Neural progenitor cell (in vitro differentiated cells): ENCODE measurements at regions not wholly inside any gene's neighbourhood (a gene's known extent, or its start where the extent isn't known, plus 50 kb on each side); places are given as distances from the start of the nearest gene placed in this dataset.

Experiments
- DNase-seq: peaks from one replicate; pipeline ENCODE4 v3.0.0-alpha.2; 2016; ENCODE audit warnings: low spot score
- H2AFZ ChIP-seq: fragments of 200-600 bp; sonication (generic); replicated peaks from 2 replicates; pipeline ENCODE4 v1.6.1; 2016; ENCODE audit warnings: antibody characterized with exemption
- H3F3A ChIP-seq: fragments of 200-600 bp; sonication (generic); 2 replicates; pipeline ENCODE4 v1.6.1; 2016; ENCODE audit warnings: antibody characterized with exemption, low read depth
- H3K27ac ChIP-seq: fragments of 200-600 bp; sonication (generic); 2 replicates; pipeline ENCODE4 v1.5.1; 2016; ENCODE audit warnings: mild to moderate bottlenecking
- H3K27me3 ChIP-seq: fragments of 200-600 bp; sonication (generic); 2 replicates; pipeline ENCODE4 v1.6.1; 2016; ENCODE audit warnings: mild to moderate bottlenecking, moderate library complexity
- H3K36me3 ChIP-seq: fragments of 200-600 bp; sonication (generic); 2 replicates; pipeline ENCODE4 v1.5.1; 2016
- H3K4me1 ChIP-seq: fragments of 200-600 bp; sonication (generic); 2 replicates; pipeline ENCODE4 v1.6.1; 2016; ENCODE audit warnings: mixed run types
- H3K4me2 ChIP-seq: fragments of 200-600 bp; sonication (generic); 2 replicates; pipeline ENCODE4 v1.6.1; 2016
- H3K4me3 ChIP-seq: fragments of 200-600 bp; sonication (generic); 2 replicates; pipeline ENCODE4 v1.5.1; 2016
- H3K79me2 ChIP-seq: fragments of 200-600 bp; sonication (generic); 2 replicates; pipeline ENCODE4 v1.6.1; 2016; ENCODE audit warnings: low read depth
- H3K9ac ChIP-seq: fragments of 200-600 bp; sonication (generic); 2 replicates; pipeline ENCODE4 v1.6.1; 2016
- H3K9me3 ChIP-seq: fragments of 200-600 bp; sonication (generic); 2 replicates; pipeline ENCODE4 v1.5.1; 2016; ENCODE audit warnings: low read depth
- H4K20me1 ChIP-seq: fragments of 200-600 bp; sonication (generic); 2 replicates; pipeline ENCODE4 v1.6.1; 2016; ENCODE audit warnings: low read depth
- H3K27ac Mint-ChIP-seq: 3 replicates; pipeline ENCODE4 v1.8.0; 2021; ENCODE audit warnings: mixed read lengths
- H3K27me3 Mint-ChIP-seq: 2 replicates; pipeline ENCODE4 v1.8.0; 2022; ENCODE audit warnings: low read depth, mild to moderate bottlenecking, inconsistent platforms, moderate library complexity, mixed read lengths; ENCODE audit not compliant: insufficient read depth
- H3K36me3 Mint-ChIP-seq: 3 replicates; pipeline ENCODE4 v1.8.0; 2021; ENCODE audit warnings: mixed read lengths
- H3K4me1 Mint-ChIP-seq: 3 replicates; pipeline ENCODE4 v1.8.0; 2021; ENCODE audit warnings: mixed read lengths
- H3K4me3 Mint-ChIP-seq: 3 replicates; pipeline ENCODE4 v1.8.0; 2021; ENCODE audit warnings: mild to moderate bottlenecking, moderate library complexity, mixed read lengths
- H3K9me3 Mint-ChIP-seq: 3 replicates; pipeline ENCODE4 v1.8.0; 2020; ENCODE audit warnings: mixed read lengths
- CTCF ChIP-seq: fragments of 200-600 bp; sonication (generic); IDR thresholded peaks from 2 replicates; pipeline ENCODE4 v1.5.1; 2017; ENCODE audit warnings: antibody characterized with exemption, mild to moderate bottlenecking
- EZH2 ChIP-seq: fragments of 200-600 bp; sonication (generic); IDR thresholded peaks from 2 replicates; pipeline ENCODE4 v1.6.1; 2017; ENCODE audit warnings: antibody characterized with exemption, mild to moderate bottlenecking, moderate library complexity
- EZH2phosphoT487 ChIP-seq: fragments of 200-600 bp; sonication (generic); IDR thresholded peaks from 2 replicates; pipeline ENCODE4 v1.6.1; 2017; ENCODE audit warnings: antibody characterized with exemption

DNA sequence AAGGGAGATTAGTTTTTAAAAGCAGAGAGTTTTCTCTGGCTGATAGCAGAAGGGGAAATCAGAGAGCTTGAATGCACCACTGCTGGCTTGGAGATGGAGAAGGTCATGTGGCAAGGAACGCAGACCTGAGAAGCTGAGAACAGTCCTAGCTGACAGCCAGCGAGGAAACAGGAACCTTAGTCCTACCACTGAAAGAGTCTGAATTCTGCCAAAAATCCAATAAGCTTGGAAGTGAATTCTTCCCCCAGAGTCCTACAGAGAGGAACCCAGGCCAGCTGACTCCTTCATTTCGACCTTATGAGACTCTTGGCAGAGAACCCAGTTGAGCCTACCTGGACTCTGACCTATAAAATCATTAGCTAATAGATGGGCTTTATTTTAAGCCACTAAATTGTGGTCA lies 371.9 kb upstream of the TNP1 start:
- Histone ChIP-seq H3F3A (no peaks in the 10 kb centered on the region), H3K79me2 (no peaks in the 10 kb centered on the region), H4K20me1 (no peaks in the 10 kb centered on the region), H3K4me3 (no peak overlapping the region), H3K4me2 (no peak overlapping the region), H3K4me1 (no peaks in the 10 kb centered on the region), H2AFZ (no peak overlapping the region), H3K9me3 (peaks cover 5% of the 10 kb centered on the region), H3K9ac (no peak overlapping the region), H3K27me3 (no peaks in the 10 kb centered on the region), H3K27ac (no peak overlapping the region), H3K36me3 (no peaks in the 10 kb centered on the region)
- Mint-ChIP-seq H3K27ac (no peak overlapping the region), H3K4me1 (no peaks in the 10 kb centered on the region), H3K36me3 (no peaks in the 10 kb centered on the region), H3K4me3 (no peak overlapping the region), H3K27me3 (no peaks in the 10 kb centered on the region), H3K9me3 (peaks cover 6% of the 10 kb centered on the region)
- no peak for TF ChIP-seq EZH2
- no peak for TF ChIP-seq CTCF
- no peak for TF ChIP-seq EZH2phosphoT487
- DNase-seq: no peak

DNA sequence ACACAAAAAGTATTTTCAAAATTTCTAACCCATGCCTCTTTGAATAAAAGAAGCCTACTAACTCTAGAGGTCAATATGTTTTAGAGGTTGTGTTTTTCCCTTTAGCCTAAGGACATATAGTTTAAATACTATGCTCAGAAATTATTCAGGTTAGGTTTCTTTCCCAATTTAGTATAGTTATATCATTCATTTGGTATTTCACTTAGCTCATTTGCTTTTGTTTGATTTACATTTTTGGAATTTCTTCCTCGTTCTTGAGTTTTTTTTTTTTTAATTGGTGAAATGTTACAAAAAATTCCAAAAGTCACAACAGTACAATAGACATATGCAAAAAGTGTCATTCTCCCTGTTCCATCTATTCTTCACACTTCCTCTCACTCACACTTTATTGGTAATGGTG lies 371.3 kb upstream of the TNP1 start:
- H3K36me3 Mint-ChIP-seq: no peaks in the 10 kb centered on the region
- no peak overlapping the region for H3K9ac ChIP-seq
- no peaks in the 10 kb centered on the region for H3K4me1 ChIP-seq
- DNase-seq: no peak
- H3K9me3 Mint-ChIP-seq: peaks cover 1% of the 10 kb centered on the region
- H3K9me3 ChIP-seq: no peaks in the 10 kb centered on the region
- H4K20me1 ChIP-seq: no peaks in the 10 kb centered on the region
- H3K4me3 ChIP-seq: no peak overlapping the region
- H3K27me3 ChIP-seq: no peaks in the 10 kb centered on the region
- H3K27ac Mint-ChIP-seq: no peak overlapping the region
- H3K4me2 ChIP-seq: no peak overlapping the region
- H3K27me3 Mint-ChIP-seq: no peaks in the 10 kb centered on the region
- no peaks in the 10 kb centered on the region for H3K79me2 ChIP-seq
- TF ChIP-seq CTCF (no peak), EZH2phosphoT487 (no peak), EZH2 (no peak)
- H3K4me3 Mint-ChIP-seq: no peak overlapping the region
- no peaks in the 10 kb centered on the region for H3F3A ChIP-seq
- no peak overlapping the region for H2AFZ ChIP-seq
- no peaks in the 10 kb centered on the region for H3K4me1 Mint-ChIP-seq
- no peak overlapping the region for H3K27ac ChIP-seq
- H3K36me3 ChIP-seq: no peaks in the 10 kb centered on the region

- DNase-seq: no peak
- Mint-ChIP-seq H3K4me3 (no peak overlapping the region), H3K36me3 (no peaks in the 10 kb centered on the region), H3K4me1 (peaks cover 4% of the 10 kb centered on the region), H3K27me3 (no peaks in the 10 kb centered on the region), H3K9me3 (no peaks in the 10 kb centered on the region), H3K27ac (no peak overlapping the region)
- TF ChIP-seq EZH2 (no peak), CTCF (no peak), EZH2phosphoT487 (no peak)
- Histone ChIP-seq H3F3A (no peaks in the 10 kb centered on the region), H3K36me3 (no peaks in the 10 kb centered on the region), H3K4me1 (no peaks in the 10 kb centered on the region), H3K4me3 (no peak overlapping the region), H2AFZ (no peak overlapping the region), H3K9me3 (no peaks in the 10 kb centered on the region), H3K27me3 (no peaks in the 10 kb centered on the region), H3K9ac (no peak overlapping the region), H3K79me2 (no peaks in the 10 kb centered on the region), H4K20me1 (no peaks in the 10 kb centered on the region), H3K4me2 (no peak overlapping the region), H3K27ac (no peak overlapping the region)
Measured at GRCh38 chr2:217228732-217229131, 368.9 kb upstream of the TNP1 start.

- no peak for DNase-seq
- H3K27me3 Mint-ChIP-seq: no peaks in the 10 kb centered on the region
Measured at GRCh38 chr2:217227794-217228193, 367.9 kb upstream of the TNP1 start.

More at GRCh38 chr2:217227794-217228193, 367.9 kb upstream of the TNP1 start:
- peaks cover 4% of the 10 kb centered on the region for H3K4me1 Mint-ChIP-seq
- H3K4me3 Mint-ChIP-seq: no peak overlapping the region
- H3K4me2 ChIP-seq: no peak overlapping the region
- H3K27me3 ChIP-seq: no peaks in the 10 kb centered on the region
- no peaks in the 10 kb centered on the region for H3K36me3 Mint-ChIP-seq
- H3K27ac Mint-ChIP-seq: no peak overlapping the region
- H3K9ac ChIP-seq: no peak overlapping the region
- no peaks in the 10 kb centered on the region for H3K36me3 ChIP-seq
- no peak overlapping the region for H2AFZ ChIP-seq
- H3K9me3 Mint-ChIP-seq: no peaks in the 10 kb centered on the region
- no peak for TF ChIP-seq CTCF
- no peak for TF ChIP-seq EZH2
- TF ChIP-seq EZH2phosphoT487: no peak
- H3K4me1 ChIP-seq: no peaks in the 10 kb centered on the region
- no peaks in the 10 kb centered on the region for H3F3A ChIP-seq
- H3K9me3 ChIP-seq: no peaks in the 10 kb centered on the region
- H3K79me2 ChIP-seq: no peaks in the 10 kb centered on the region
- H3K27ac ChIP-seq: no peak overlapping the region
- H4K20me1 ChIP-seq: no peaks in the 10 kb centered on the region
- no peak overlapping the region for H3K4me3 ChIP-seq
